ENCODE measurements at regions not wholly inside any gene's neighbourhood (a gene's known extent, or its start where the extent isn't known, plus 50 kb on each side); places are given as distances from the start of the nearest gene placed in this dataset.

DNA sequence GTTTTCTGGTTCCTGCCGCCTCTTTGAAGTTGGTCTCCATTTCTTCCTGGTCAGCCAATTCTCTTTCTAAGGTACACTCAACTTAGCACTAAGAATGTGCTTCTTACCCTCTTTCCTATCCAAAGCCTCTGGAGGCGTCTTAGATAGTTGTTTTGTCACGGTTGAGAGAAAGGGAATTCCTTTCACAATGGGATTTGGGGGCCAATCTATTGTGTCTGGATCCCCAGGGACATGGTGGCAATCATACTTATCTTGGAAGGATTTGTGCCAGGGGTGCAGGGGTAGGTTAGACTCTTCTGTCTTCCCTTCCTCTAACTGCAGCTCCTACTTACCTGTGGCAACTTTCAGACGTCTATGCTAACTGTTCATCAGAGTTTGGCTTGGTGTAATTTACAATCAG is 287.1 kb downstream of the SOX2 start:
- TF ChIP-seq, protein P1, sequence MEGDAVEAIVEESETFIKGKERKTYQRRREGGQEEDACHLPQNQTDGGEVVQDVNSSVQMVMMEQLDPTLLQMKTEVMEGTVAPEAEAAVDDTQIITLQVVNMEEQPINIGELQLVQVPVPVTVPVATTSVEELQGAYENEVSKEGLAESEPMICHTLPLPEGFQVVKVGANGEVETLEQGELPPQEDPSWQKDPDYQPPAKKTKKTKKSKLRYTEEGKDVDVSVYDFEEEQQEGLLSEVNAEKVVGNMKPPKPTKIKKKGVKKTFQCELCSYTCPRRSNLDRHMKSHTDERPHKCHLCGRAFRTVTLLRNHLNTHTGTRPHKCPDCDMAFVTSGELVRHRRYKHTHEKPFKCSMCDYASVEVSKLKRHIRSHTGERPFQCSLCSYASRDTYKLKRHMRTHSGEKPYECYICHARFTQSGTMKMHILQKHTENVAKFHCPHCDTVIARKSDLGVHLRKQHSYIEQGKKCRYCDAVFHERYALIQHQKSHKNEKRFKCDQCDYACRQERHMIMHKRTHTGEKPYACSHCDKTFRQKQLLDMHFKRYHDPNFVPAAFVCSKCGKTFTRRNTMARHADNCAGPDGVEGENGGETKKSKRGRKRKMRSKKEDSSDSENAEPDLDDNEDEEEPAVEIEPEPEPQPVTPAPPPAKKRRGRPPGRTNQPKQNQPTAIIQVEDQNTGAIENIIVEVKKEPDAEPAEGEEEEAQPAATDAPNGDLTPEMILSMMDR (IDR thresholded peaks at IDR 0.05; ENCODE audit: extremely low read depth in 1 of 2, insufficient read depth in 1 of 2, low read depth in 1 of 2, low read length in 2 of 2) = no peak
- no peak for TF ChIP-seq JUN (IDR thresholded peaks at IDR 0.05; ENCODE audit: borderline replicate concordance, insufficient read depth, insufficient read length, low read depth)
